CD14-positive monocyte (primary cell): ENCODE measurements at regions not wholly inside any gene's neighbourhood (a gene's known extent, or its start where the extent isn't known, plus 50 kb on each side); places are given as distances from the start of the nearest gene placed in this dataset.

ENCODE experiments used
- DNase-seq, 3 donors: peaks; one replicate each; pipeline ENCODE4 v3.0.0-alpha.2; 2011 to 2022
- H2AFZ ChIP-seq: 2 replicates; pipeline ENCODE4 v1.6.0; 2012; ENCODE audit warnings: mild to moderate bottlenecking, low read depth, low read length, inconsistent platforms; ENCODE audit not compliant: insufficient read depth, poor library complexity, severe bottlenecking
- H3K27ac ChIP-seq, 2 donors: 1 replicate in 1 of 2; 2 replicates in 1 of 2; pipeline ENCODE4 v1.5.1; 2012 to 2013; ENCODE audit warnings: low read length in 2 of 2, control low read depth in 1 of 2, inconsistent platforms in 1 of 2, low read depth in 1 of 2, mild to moderate bottlenecking in 1 of 2
- H3K27me3 ChIP-seq, 2 donors: one replicate each; pipeline versions ENCODE4 v1.6.0 to v1.6.1; 2011 to 2013; ENCODE audit warnings: low read length in 2 of 2; ENCODE audit not compliant: control insufficient read depth in 2 of 2, insufficient read depth in 2 of 2
- H3K36me3 ChIP-seq, 2 donors: replicated peaks in 1 of 2; 1 replicate in 1 of 2; 2 replicates in 1 of 2; pipeline versions ENCODE4 v1.5.1 to v1.6.1; 2012 to 2013; ENCODE audit warnings: low read length in 2 of 2, control low read depth in 1 of 2, inconsistent platforms in 1 of 2, mild to moderate bottlenecking in 1 of 2; ENCODE audit not compliant: insufficient read depth in 2 of 2, control insufficient read depth in 1 of 2
- H3K4me1 ChIP-seq, 2 donors: 1 replicate in 1 of 2; 2 replicates in 1 of 2; pipeline versions ENCODE4 v1.5.1 to v1.6.1; 2012 to 2013; ENCODE audit warnings: low read length in 2 of 2, control low read depth in 1 of 2, inconsistent platforms in 1 of 2, mild to moderate bottlenecking in 1 of 2, moderate library complexity in 1 of 2; ENCODE audit not compliant: insufficient read depth in 2 of 2, control insufficient read depth in 1 of 2
- H3K4me2 ChIP-seq: replicated peaks from 2 replicates; pipeline ENCODE3; 2012; ENCODE audit warnings: low read length, moderate library complexity, mild to moderate bottlenecking; ENCODE audit not compliant: poor library complexity, severe bottlenecking; ENCODE audit errors: extremely low read depth
- H3K4me3 ChIP-seq, 3 experiments: fragments of 200-600 bp in 1 of 3; sonication (generic) in 1 of 3; replicated peaks in 1 of 3; 1 replicate in 2 of 3; 2 replicates in 1 of 3; pipeline ENCODE4 v1.5.1; 2011 to 2013; ENCODE audit warnings: low read length in 3 of 3, mild to moderate bottlenecking in 3 of 3, control low read depth in 2 of 3, low read depth in 2 of 3, inconsistent platforms in 1 of 3, moderate library complexity in 1 of 3
- H3K79me2 ChIP-seq: 2 replicates; pipeline ENCODE4 v1.6.0; 2012; ENCODE audit warnings: mild to moderate bottlenecking, control low read depth, inconsistent platforms, low read length, moderate library complexity; ENCODE audit not compliant: insufficient read depth
- H3K9ac ChIP-seq: 2 replicates; pipeline ENCODE4 v1.6.0; 2017; ENCODE audit warnings: low read length, mild to moderate bottlenecking; ENCODE audit not compliant: insufficient read depth, poor library complexity, severe bottlenecking
- H3K9me3 ChIP-seq, 2 donors: replicated peaks in 1 of 2; 1 replicate in 1 of 2; 2 replicates in 1 of 2; pipeline versions ENCODE4 v1.5.1 to v1.6.1; 2012 to 2013; ENCODE audit warnings: low read length in 2 of 2, control low read depth in 1 of 2; ENCODE audit not compliant: control insufficient read depth in 1 of 2, insufficient read depth in 1 of 2
- H4K20me1 ChIP-seq: 2 replicates; pipeline ENCODE4 v1.6.0; 2012; ENCODE audit warnings: mild to moderate bottlenecking, low read length, control low read depth, moderate library complexity; ENCODE audit not compliant: insufficient read depth
- H3K27ac Mint-ChIP-seq, 7 donors: one replicate each; pipeline ENCODE4 v1.8.0; 2020; ENCODE audit warnings: mild to moderate bottlenecking in 7 of 7, mixed read lengths in 7 of 7, moderate library complexity in 6 of 7, inconsistent platforms in 2 of 7
- H3K27me3 Mint-ChIP-seq, 3 donors: one replicate each; pipeline ENCODE4 v1.8.0; 2021 to 2022; ENCODE audit warnings: low read depth in 3 of 3, mild to moderate bottlenecking in 3 of 3, mixed read lengths in 3 of 3, moderate library complexity in 3 of 3, inconsistent platforms in 1 of 3
- H3K36me3 Mint-ChIP-seq, 2 donors: one replicate each; pipeline ENCODE4 v1.8.0; 2020; ENCODE audit warnings: mixed read lengths in 2 of 2, inconsistent platforms in 1 of 2, mild to moderate bottlenecking in 1 of 2
- H3K4me1 Mint-ChIP-seq: one replicate; pipeline ENCODE4 v1.8.0; 2020; ENCODE audit warnings: mild to moderate bottlenecking, mixed read lengths
- H3K4me3 Mint-ChIP-seq, 2 donors: one replicate each; pipeline ENCODE4 v1.8.0; 2020; ENCODE audit warnings: mild to moderate bottlenecking in 2 of 2, mixed read lengths in 2 of 2, moderate library complexity in 1 of 2
- H3K9me3 Mint-ChIP-seq, 7 donors: one replicate each; pipeline ENCODE4 v1.8.0; 2020 to 2022; ENCODE audit warnings: mixed read lengths in 7 of 7, mild to moderate bottlenecking in 6 of 7, moderate library complexity in 6 of 7, inconsistent platforms in 2 of 7
- CTCF ChIP-seq: fragments of 200-600 bp; IDR thresholded peaks from one replicate; pipeline ENCODE4 v1.8.0; 2022; ENCODE audit warnings: antibody characterized with exemption, mild to moderate bottlenecking
- WGBS: methylation state at CpG from one replicate; pipeline ENCODE4 v1.1.5; 2013; ENCODE audit warnings: missing lambda C conversion rate; ENCODE audit not compliant: insufficient coverage; 5-methylcytosine and 5-hydroxymethylcytosine counted together
- intact Hi-C, 2 donors: fragments of 100-400 bp; cut with micrococcal nuclease; formaldehyde crosslinking; loops; one replicate each; pipeline versions ENCODE4 v1.15.0 to v1.15.1; 2023

- H3K4me2 ChIP-seq: no peak overlapping the region
Observed at GRCh38 chr6:153771577-153771976, 267.5 kb upstream of the OPRM1 start.

GRCh38 chr6:153767127-153767526 is 271.9 kb upstream of the OPRM1 start:
- WGBS: 100% methylated on average over 1 of the region's 5 CpGs
- no peak for TF ChIP-seq CTCF
- Mint-ChIP-seq H3K27ac (no peak overlapping the region), H3K4me1 (no peaks in the 10 kb centered on the region), H3K27me3 (no peaks in the 10 kb centered on the region), H3K4me3 (no peak overlapping the region), H3K36me3 (no peaks in the 10 kb centered on the region), H3K9me3 (peaks cover 0 to 2% (median 0%) of the 10 kb centered on the region in 7 donors)
- no peak overlapping the region for H3K27ac ChIP-seq
- DNase-seq: no peak
- H3K36me3 ChIP-seq: no peaks in the 10 kb centered on the region
- no peaks in the 10 kb centered on the region for H3K27me3 ChIP-seq
- no peaks in the 10 kb centered on the region for H3K79me2 ChIP-seq
- H3K4me1 ChIP-seq: no peaks in the 10 kb centered on the region
- H3K9me3 ChIP-seq: peaks cover 0 to 3% of the 10 kb centered on the region in 2 donors
- no peaks in the 10 kb centered on the region for H4K20me1 ChIP-seq
- H3K4me2 ChIP-seq: no peak overlapping the region
- no peak overlapping the region for H2AFZ ChIP-seq
- H3K9ac ChIP-seq: no peak overlapping the region
- intact Hi-C loops: no loop called here
- no peak overlapping the region for H3K4me3 ChIP-seq

More at GRCh38 chr6:153771577-153771976, 267.5 kb upstream of the OPRM1 start:
- H3K9me3 ChIP-seq: no peaks in the 10 kb centered on the region
- Mint-ChIP-seq H3K9me3 (peaks cover 0 to 2% (median 0%) of the 10 kb centered on the region in 7 donors), H3K4me3 (no peak overlapping the region), H3K27me3 (peaks cover 0 to 1% (median 0%) of the 10 kb centered on the region in 3 donors), H3K4me1 (no peaks in the 10 kb centered on the region), H3K27ac (no peak overlapping the region), H3K36me3 (no peaks in the 10 kb centered on the region)
- DNase-seq: no peak
- H3K9ac ChIP-seq: no peak overlapping the region
- no peak for TF ChIP-seq CTCF
- no peaks in the 10 kb centered on the region for H3K79me2 ChIP-seq
- no peaks in the 10 kb centered on the region for H3K36me3 ChIP-seq
- H4K20me1 ChIP-seq: no peaks in the 10 kb centered on the region
- no peaks in the 10 kb centered on the region for H3K4me1 ChIP-seq
- intact Hi-C loops: no loop called here
- no peaks in the 10 kb centered on the region for H3K27me3 ChIP-seq
- H3K27ac ChIP-seq: no peak overlapping the region
- H2AFZ ChIP-seq: no peak overlapping the region
- no peak overlapping the region for H3K4me3 ChIP-seq
